ENCODE measurements at regions not wholly inside any gene's neighbourhood (a gene's known extent, or its start where the extent isn't known, plus 50 kb on each side); places are given as distances from the start of the nearest gene placed in this dataset.

DNA sequence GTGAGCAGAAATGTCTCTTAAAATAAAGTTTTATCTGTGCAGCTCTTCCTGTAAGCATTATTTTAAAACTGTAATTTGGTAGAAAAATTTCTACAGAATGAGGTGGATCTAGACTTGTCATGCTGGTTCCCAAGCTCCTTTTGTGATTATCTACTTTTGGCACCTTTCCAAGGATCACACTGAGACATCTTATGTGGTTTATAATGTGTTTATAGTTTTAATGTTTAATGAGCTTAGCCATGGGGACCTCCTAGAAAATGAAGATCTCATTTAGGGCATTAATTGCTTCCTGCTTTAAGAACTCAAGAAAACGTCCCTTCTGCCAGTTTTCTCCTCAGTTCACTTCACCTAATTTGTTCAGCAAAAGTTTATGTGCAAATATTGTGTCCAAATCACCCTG is 468.4 kb downstream of the SUCLG1 start:
- TF ChIP-seq, protein P1, sequence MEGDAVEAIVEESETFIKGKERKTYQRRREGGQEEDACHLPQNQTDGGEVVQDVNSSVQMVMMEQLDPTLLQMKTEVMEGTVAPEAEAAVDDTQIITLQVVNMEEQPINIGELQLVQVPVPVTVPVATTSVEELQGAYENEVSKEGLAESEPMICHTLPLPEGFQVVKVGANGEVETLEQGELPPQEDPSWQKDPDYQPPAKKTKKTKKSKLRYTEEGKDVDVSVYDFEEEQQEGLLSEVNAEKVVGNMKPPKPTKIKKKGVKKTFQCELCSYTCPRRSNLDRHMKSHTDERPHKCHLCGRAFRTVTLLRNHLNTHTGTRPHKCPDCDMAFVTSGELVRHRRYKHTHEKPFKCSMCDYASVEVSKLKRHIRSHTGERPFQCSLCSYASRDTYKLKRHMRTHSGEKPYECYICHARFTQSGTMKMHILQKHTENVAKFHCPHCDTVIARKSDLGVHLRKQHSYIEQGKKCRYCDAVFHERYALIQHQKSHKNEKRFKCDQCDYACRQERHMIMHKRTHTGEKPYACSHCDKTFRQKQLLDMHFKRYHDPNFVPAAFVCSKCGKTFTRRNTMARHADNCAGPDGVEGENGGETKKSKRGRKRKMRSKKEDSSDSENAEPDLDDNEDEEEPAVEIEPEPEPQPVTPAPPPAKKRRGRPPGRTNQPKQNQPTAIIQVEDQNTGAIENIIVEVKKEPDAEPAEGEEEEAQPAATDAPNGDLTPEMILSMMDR (IDR thresholded peaks at IDR 0.05; ENCODE audit: low read length) = no peak
- no peak for TF ChIP-seq EZH2 (IDR thresholded peaks at IDR 0.05; ENCODE audit: borderline replicate concordance, low read length)
